ENCODE measurements at regions not wholly inside any gene's neighbourhood (a gene's known extent, or its start where the extent isn't known, plus 50 kb on each side); places are given as distances from the start of the nearest gene placed in this dataset.

DNA sequence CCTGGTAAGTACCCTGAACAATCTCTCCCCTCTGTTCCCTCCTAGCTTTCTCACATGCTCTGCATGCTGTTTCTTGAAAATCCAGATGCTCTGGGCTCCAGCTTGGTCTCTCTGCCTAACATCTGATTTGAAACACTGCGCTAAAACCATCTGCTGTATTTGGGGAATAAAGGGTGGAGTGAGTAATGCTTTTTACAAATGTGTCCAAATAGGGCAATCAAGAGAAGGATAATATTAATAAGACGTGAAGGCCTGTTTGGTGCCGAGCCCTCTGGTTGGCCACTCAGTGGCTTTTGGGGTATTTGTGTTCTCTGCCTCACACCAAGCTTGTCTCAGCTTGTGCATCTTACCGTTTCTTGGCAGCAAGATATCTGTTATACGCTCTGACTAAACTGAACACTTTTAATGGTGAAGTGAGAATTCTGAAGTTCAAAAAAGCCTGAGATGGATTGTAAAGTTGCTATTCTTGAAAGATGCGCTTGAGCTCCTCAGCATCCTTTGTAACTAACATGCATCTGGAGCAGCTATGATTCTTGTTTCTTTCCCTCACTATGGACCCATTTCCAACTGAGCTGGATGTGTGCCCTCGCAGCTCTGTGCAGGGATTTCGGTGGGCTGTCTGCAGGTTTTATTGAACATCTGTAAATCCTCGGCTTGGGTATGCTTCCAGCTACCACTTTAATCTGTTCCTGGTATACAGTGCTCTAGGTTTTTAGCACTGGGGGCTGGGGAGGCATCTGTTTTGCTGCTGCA lies 269.4 kb downstream of the RWDD3 start:
- no peak for DNase-seq (ENCODE audit: insufficient read length)
- TF ChIP-seq TAF1 (IDR thresholded peaks at IDR 0.05; ENCODE audit: borderline replicate concordance, low read depth, low read length), result no peak
- TF ChIP-seq POLR2AphosphoS5 (IDR thresholded peaks at IDR 0.05; ENCODE audit: low read depth, low read length), result no peak
- no peak for TF ChIP-seq POLR2A (IDR thresholded peaks at IDR 0.05; ENCODE audit: low read depth, low read length)
- no peak for FAIRE-seq

DNA sequence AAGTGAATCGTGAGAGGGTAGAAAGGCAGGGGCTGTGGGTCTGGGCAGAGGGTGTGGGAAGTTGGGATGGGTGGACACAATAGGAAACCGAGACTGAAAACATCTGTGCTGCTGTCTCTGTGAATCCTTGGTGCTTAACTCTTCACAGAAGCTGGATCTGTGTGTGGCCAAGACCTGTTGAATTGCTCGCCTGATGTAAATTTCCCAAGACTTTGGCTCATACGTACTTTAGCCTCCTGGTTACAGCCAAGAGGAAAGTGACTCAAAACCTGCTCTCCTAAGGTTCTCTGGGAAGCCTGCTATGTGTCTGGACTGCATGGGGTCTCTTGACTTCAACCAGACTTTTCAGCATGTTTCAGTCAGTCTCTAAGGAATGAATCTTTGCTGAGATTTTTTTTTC lies 270.3 kb downstream of the RWDD3 start:
- no peak for DNase-seq (ENCODE audit: insufficient read length)
- FAIRE-seq, result no peak
- TF ChIP-seq TAF1 (IDR thresholded peaks at IDR 0.05; ENCODE audit: borderline replicate concordance, low read depth, low read length) (no peak), POLR2AphosphoS5 (IDR thresholded peaks at IDR 0.05; ENCODE audit: low read depth, low read length) (no peak), POLR2A (IDR thresholded peaks at IDR 0.05; ENCODE audit: low read depth, low read length) (no peak)

DNA sequence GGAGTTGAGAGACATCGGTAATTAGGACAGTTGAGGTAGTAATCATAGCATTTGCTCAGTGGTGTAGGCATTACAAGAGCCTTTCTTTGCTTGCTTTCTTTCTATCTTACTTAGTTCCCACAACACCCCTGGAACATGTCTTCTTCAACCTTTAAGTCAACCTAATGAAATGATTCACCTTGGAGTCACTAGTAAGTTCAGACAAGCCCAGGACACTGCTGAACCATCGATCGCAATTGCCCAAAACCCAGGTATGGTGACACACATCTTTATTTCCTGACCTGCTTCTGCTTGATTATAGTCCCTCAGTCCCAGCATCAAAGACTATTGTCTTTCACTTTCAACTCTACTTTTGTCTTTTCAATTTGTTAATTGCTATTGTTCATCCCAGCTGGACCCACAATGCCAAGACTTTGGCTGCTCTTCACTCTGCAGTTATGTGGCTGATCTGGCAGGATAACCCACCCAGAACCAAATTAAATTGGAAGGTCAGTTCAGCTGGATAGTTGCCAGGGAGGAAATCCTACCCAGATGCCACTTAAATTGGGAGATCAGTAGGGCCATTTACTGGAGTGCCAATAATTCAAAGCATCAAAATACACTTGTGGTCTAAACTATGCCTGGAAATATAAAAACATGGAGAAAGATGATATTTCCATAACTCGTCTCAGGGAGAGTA lies 272.9 kb downstream of the RWDD3 start:
- TF ChIP-seq POLR2A (IDR thresholded peaks at IDR 0.05; ENCODE audit: low read depth, low read length) (no peak), POLR2AphosphoS5 (IDR thresholded peaks at IDR 0.05; ENCODE audit: low read depth, low read length) (no peak), TAF1 (IDR thresholded peaks at IDR 0.05; ENCODE audit: borderline replicate concordance, low read depth, low read length) (no peak)
- FAIRE-seq (no peak), DNase-seq (ENCODE audit: insufficient read length) (no peak)

DNA sequence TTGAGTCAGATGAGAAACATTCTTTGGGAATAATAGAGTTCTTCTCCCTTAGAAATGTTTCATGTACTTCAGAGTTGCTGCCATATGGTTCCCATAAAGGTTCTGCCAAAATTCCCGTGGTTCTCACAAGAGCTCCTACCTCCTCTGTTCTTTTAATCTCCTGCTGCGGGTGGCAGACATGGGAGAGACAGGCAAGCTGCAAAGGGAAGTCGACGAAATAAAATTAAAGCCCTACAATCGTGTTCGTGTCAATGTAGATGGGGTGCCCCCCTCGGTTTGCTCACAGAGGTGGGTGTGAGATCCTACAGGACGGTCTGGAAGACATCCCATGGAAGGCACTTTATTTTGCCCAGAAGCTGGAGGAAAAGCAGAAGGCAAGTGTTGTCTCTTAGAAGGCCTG lies 276.0 kb downstream of the RWDD3 start:
- FAIRE-seq, result no peak
- DNase-seq (ENCODE audit: insufficient read length), result no peak

DNA sequence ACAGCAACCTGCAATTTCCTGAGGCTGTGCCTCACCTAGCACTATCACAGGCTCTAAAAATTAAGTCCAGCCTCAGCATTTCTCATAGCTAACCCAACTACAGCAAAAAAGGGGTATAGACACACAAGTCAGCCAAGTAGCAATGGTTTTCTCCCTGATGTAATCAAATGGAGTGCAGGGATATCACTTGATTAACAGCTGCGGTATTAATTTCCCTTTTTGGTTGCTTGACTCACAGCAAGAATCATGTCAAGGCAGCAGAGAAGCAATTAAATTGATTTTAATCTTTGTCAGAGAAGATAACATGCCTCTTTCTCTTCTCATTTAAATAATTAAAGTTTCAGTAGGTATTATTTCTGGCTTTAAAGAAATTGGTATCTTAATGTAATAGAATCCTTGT lies 278.9 kb downstream of the RWDD3 start:
- DNase-seq (ENCODE audit: insufficient read length) (no peak), FAIRE-seq (no peak)
- no peak for TF ChIP-seq TAF1 (IDR thresholded peaks at IDR 0.05; ENCODE audit: borderline replicate concordance, low read depth, low read length)
- TF ChIP-seq POLR2AphosphoS5 (IDR thresholded peaks at IDR 0.05; ENCODE audit: low read depth, low read length), result no peak
- TF ChIP-seq POLR2A (IDR thresholded peaks at IDR 0.05; ENCODE audit: low read depth, low read length), result no peak

More for the DNA sequence above, 276.0 kb downstream of the RWDD3 start:
- TF ChIP-seq POLR2A (IDR thresholded peaks at IDR 0.05; ENCODE audit: low read depth, low read length), result no peak
- TF ChIP-seq POLR2AphosphoS5 (IDR thresholded peaks at IDR 0.05; ENCODE audit: low read depth, low read length), result no peak
- TF ChIP-seq TAF1 (IDR thresholded peaks at IDR 0.05; ENCODE audit: borderline replicate concordance, low read depth, low read length), result no peak

DNA sequence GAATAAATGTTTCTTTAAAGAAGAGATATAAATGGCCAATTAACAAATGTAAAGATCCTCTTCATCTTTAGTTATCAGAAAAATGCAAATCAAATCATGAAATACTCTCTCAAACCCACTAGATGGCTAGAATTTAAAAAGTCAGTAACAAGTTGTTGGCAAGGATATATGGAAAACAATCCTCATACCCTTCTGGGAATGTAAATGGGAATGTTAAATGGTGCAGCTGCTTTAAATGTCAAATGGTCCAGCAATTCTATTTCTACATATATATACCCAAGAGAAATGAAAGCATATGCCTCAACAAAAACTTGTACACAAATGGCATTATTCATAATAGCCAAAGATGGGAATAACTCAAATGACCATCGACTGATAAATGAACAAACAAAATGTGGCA lies 283.5 kb downstream of the RWDD3 start:
- FAIRE-seq (no peak), DNase-seq (ENCODE audit: insufficient read length) (no peak)
- no peak for TF ChIP-seq TAF1 (IDR thresholded peaks at IDR 0.05; ENCODE audit: borderline replicate concordance, low read depth, low read length)
- TF ChIP-seq POLR2A (IDR thresholded peaks at IDR 0.05; ENCODE audit: low read depth, low read length), result no peak
- no peak for TF ChIP-seq POLR2AphosphoS5 (IDR thresholded peaks at IDR 0.05; ENCODE audit: low read depth, low read length)

DNA sequence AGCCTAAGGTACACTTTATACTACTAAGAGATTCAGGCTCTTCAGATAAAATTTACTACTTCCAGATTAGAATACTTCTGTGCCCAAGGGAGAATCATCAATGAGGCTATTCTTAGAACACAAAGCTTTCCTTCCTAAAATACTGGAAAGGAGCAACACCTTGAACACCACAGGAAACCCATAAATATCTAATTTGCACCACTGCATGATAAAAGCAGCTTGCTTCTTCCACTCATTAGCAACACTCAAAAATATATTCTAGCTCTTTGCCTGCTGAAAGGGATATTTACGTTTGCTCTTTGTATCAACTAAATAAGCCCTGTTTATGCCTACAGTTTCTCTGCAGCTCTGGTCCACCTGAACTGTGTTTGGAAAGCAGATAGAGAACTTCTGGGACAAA lies 284.3 kb downstream of the RWDD3 start:
- DNase-seq (ENCODE audit: insufficient read length) (no peak), FAIRE-seq (no peak)
- no peak for TF ChIP-seq POLR2A (IDR thresholded peaks at IDR 0.05; ENCODE audit: low read depth, low read length)
- no peak for TF ChIP-seq TAF1 (IDR thresholded peaks at IDR 0.05; ENCODE audit: borderline replicate concordance, low read depth, low read length)
- TF ChIP-seq POLR2AphosphoS5 (IDR thresholded peaks at IDR 0.05; ENCODE audit: low read depth, low read length), result no peak

DNA sequence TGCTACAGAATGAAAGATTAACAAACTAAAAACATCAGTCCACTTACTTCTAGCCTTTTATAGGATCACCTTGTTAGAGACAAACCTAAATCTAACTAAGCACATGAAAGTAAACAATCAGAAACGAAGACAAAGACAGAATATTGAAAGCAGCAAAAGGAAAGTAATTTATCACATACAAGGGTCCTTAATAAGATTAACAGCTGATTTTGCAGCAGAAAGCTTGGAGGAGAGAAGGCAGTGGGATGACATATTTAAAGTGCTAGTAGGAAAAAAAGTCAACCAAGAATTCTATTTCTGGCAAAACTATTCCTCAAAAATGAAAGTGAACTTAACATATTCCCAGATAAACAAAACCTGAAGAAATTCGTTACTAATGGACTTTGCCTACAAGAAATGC lies 286.4 kb downstream of the RWDD3 start:
- TF ChIP-seq POLR2A (IDR thresholded peaks at IDR 0.05; ENCODE audit: low read depth, low read length) (no peak), TAF1 (IDR thresholded peaks at IDR 0.05; ENCODE audit: borderline replicate concordance, low read depth, low read length) (no peak), POLR2AphosphoS5 (IDR thresholded peaks at IDR 0.05; ENCODE audit: low read depth, low read length) (no peak)
- FAIRE-seq (no peak), DNase-seq (ENCODE audit: insufficient read length) (no peak)

DNA sequence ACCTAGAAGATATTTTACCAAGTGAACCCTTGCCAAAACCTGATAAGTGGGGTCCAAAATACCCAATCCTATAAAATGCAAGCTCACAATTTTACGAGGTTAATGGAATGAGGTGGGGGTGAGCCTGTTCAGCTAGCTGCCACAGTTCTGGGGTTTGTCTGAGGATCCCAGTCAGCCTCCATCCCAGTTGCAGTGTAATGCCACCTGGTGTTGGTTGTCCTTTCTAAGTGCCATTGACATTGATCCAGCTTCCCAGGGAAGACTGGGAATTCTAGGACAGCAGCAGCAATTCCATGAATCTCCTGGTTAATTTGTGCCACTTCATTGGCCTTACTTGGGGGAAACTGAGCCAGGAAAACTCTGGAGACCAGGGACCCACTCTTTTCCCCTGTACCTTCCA lies 298.3 kb downstream of the RWDD3 start:
- FAIRE-seq, result no peak
- TF ChIP-seq POLR2A (IDR thresholded peaks at IDR 0.05; ENCODE audit: low read depth, low read length), result no peak
- no peak for TF ChIP-seq POLR2AphosphoS5 (IDR thresholded peaks at IDR 0.05; ENCODE audit: low read depth, low read length)
- no peak for TF ChIP-seq TAF1 (IDR thresholded peaks at IDR 0.05; ENCODE audit: borderline replicate concordance, low read depth, low read length)
- DNase-seq (ENCODE audit: insufficient read length), result no peak

DNA sequence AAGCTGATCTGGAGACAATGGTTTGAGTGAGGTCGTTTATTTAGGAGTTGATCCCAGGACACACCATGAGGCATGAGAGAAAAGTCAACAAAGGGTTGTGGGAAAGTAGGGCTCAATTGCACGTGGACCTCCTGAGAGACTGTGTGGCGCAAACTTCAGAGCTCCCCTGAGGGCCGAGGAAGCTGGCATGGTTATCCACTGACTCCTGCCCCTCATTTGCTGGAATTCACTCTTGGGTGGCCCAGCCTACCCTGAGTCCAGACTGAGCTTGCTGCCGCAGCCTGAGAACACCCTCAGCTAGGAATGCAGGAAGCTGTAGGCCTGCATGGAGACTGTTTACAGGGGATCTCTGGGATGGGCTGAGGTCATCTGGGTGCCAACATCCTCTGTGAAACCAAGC lies 301.0 kb downstream of the RWDD3 start:
- no peak for FAIRE-seq
- DNase-seq (ENCODE audit: insufficient read length), result no peak
- TF ChIP-seq POLR2A (IDR thresholded peaks at IDR 0.05; ENCODE audit: low read depth, low read length) (no peak), TAF1 (IDR thresholded peaks at IDR 0.05; ENCODE audit: borderline replicate concordance, low read depth, low read length) (no peak)

DNA sequence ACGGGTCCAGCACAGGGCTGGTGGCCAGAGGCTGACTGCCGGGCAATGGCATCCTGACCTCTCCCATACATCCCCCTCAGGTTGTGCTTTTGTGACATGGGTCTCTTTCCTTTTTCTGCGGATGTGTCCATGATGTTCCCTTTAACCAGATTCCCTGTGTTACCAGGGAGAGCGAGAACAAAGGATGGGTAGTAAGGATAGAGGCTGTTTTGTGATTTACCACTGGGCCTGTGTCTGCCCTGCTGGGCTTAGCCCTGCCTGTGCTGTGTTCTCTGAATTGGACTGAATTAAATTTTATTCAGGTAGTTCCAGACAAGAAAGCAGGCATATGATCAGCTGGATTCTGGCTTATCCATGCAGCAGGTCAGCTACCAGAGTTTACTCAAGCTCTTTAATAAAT lies 301.6 kb downstream of the RWDD3 start:
- no peak for DNase-seq (ENCODE audit: insufficient read length)
- TF ChIP-seq TAF1 (IDR thresholded peaks at IDR 0.05; ENCODE audit: borderline replicate concordance, low read depth, low read length), result no peak
- TF ChIP-seq POLR2AphosphoS5 (IDR thresholded peaks at IDR 0.05; ENCODE audit: low read depth, low read length), result no peak
- TF ChIP-seq POLR2A (IDR thresholded peaks at IDR 0.05; ENCODE audit: low read depth, low read length), result no peak
- FAIRE-seq, result no peak

DNA sequence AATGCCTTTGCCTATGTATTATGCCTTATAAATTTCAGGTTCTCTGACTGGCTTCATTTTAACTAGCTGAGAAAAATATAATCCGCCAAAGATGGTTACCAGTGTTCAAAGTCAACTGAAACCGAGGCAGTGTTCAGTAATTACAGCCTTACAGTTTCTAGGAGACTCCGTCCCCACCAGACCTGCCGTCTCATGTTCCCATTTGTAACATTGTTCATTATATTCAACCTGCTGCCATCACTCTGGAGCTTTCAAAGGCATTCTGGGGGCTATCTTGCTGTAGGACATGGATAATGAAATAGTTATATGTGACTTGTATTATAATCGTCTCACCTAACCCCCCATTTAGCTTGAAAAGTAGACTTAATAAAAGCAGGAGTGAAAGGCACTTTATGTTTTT lies 302.5 kb downstream of the RWDD3 start:
- FAIRE-seq (no peak), DNase-seq (ENCODE audit: insufficient read length) (no peak)
- TF ChIP-seq POLR2A (IDR thresholded peaks at IDR 0.05; ENCODE audit: low read depth, low read length), result no peak

Measured in GM12892 (cell line).